GM12878 (cell line): ENCODE measurements at regions not wholly inside any gene's neighbourhood (a gene's known extent, or its start where the extent isn't known, plus 50 kb on each side); places are given as distances from the start of the nearest gene placed in this dataset.

ENCODE experiments used
- ATAC-seq: fragments of 200-7000 bp; cut with Tn5 transposase; 3 replicates; pipeline ENCODE4 v1.9.1; 2020; ENCODE audit warnings: mild to moderate bottlenecking, moderate library complexity
- BruUV-seq: library from RNA; stranded (reverse); fragments of 400-500 nt; replicated peaks from 2 replicates; lab custom pipeline; 2021; lab: Mats Ljungman, UMichigan
- CTCF ChIA-PET: fragments of 300-600 bp; sonication (Branson Sonifier 250); formaldehyde crosslinking; extraction: SDS; loops from one replicate; lab custom pipeline; 2021; ENCODE audit warnings: inconsistent platforms; lab: Yijun Ruan, JAX
- POLR2A ChIA-PET: fragments of 350-600 bp; formaldehyde crosslinking; extraction: SDS; loops from one replicate; lab custom pipeline; 2021; ENCODE audit warnings: inconsistent platforms; lab: Charles Lee
- RAD21 ChIA-PET: fragments of 300-600 bp; sonication (Branson Sonifier 250); formaldehyde crosslinking; loops from one replicate; lab custom pipeline; 2023; ENCODE audit warnings: antibody characterized with exemption; ENCODE audit not compliant: unreplicated experiment; lab: Charles Lee
- SMC1A ChIA-PET: fragments of 300-600 bp; sonication (Branson Sonifier 250); formaldehyde crosslinking; loops from one replicate; lab custom pipeline; 2023; ENCODE audit not compliant: unreplicated experiment, uncharacterized antibody; lab: Charles Lee
- DNase-seq: peaks from one replicate; pipeline ENCODE4 v3.0.0-alpha.2; 2011; ENCODE audit warnings: low read depth, low spot score
- FAIRE-seq: peaks from 3 replicates; lab custom pipeline; 2011; peaks lifted over from hg19 to GRCh38; lab: Jason Lieb, UNC
- H2AFZ ChIP-seq: 2 replicates; pipeline ENCODE4 v1.6.0; 2011; ENCODE audit warnings: low read depth, low read length, control low read depth; ENCODE audit not compliant: control insufficient read depth
- H3K27ac ChIP-seq: 2 replicates; pipeline ENCODE4 v1.5.1; 2011; ENCODE audit warnings: control low read depth; ENCODE audit not compliant: control insufficient read depth, insufficient read depth
- H3K27me3 ChIP-seq, 2 experiments: replicated peaks in 1 of 2; 2 replicates each; pipeline versions ENCODE4 v1.6.0 to v1.6.1; 2011; ENCODE audit warnings: low read length in 1 of 2; ENCODE audit not compliant: control insufficient read depth in 2 of 2, insufficient read depth in 2 of 2
- H3K36me3 ChIP-seq, 2 experiments: 2 replicates each; pipeline ENCODE4 v1.5.1; 2011; ENCODE audit warnings: low read length in 1 of 2; ENCODE audit not compliant: control insufficient read depth in 2 of 2, insufficient read depth in 2 of 2
- H3K4me1 ChIP-seq: 2 replicates; pipeline ENCODE4 v1.6.1; 2011; ENCODE audit warnings: mild to moderate bottlenecking, low read length, moderate library complexity, mixed read lengths; ENCODE audit not compliant: control insufficient read depth, insufficient read depth
- H3K4me2 ChIP-seq: 2 replicates; pipeline ENCODE4 v1.6.0; 2011; ENCODE audit warnings: control low read depth; ENCODE audit not compliant: control insufficient read depth, insufficient read depth
- H3K4me3 ChIP-seq: fragments of 200-600 bp; sonication (generic); 2 replicates; pipeline ENCODE4 v1.5.1; 2016
- H3K79me2 ChIP-seq: 2 replicates; pipeline ENCODE4 v1.6.0; 2011; ENCODE audit warnings: low read length; ENCODE audit not compliant: control insufficient read depth, insufficient read depth
- H3K9ac ChIP-seq: 2 replicates; pipeline ENCODE4 v1.8.0; 2011; ENCODE audit warnings: low read length, control low read depth, mixed read lengths; ENCODE audit not compliant: control insufficient read depth, insufficient read depth
- H3K9me3 ChIP-seq: replicated peaks from 3 replicates; pipeline ENCODE4 v1.5.1; 2011; ENCODE audit warnings: mild to moderate bottlenecking, low read length; ENCODE audit not compliant: control insufficient read depth, insufficient read depth
- H4K20me1 ChIP-seq: 2 replicates; pipeline ENCODE4 v1.6.0; 2011; ENCODE audit not compliant: control insufficient read depth, insufficient read depth
- BCL3 ChIP-seq: IDR thresholded peaks from 2 replicates; pipeline ENCODE4 v1.6.1; 2011; ENCODE audit warnings: borderline replicate concordance, low read depth, mild to moderate bottlenecking, moderate library complexity, low read length; ENCODE audit not compliant: insufficient read depth, poor library complexity, severe bottlenecking
- BHLHE40 ChIP-seq, 2 experiments: fragments of 450-650 bp in 1 of 2; IDR thresholded peaks; 2 replicates each; pipeline ENCODE4 v1.6.1; 2011 to 2017; ENCODE audit warnings: low read depth in 2 of 2, borderline replicate concordance in 1 of 2, improper control_type of control experiment in 1 of 2, low read length in 1 of 2, mild to moderate bottlenecking in 1 of 2
- CHD1 ChIP-seq: IDR thresholded peaks from 2 replicates; pipeline ENCODE4 v1.6.1; 2012; ENCODE audit warnings: low read depth, low read length, improper control_type of control experiment
- CREB1 ChIP-seq: IDR thresholded peaks from 2 replicates; pipeline ENCODE4 v1.6.1; 2012; ENCODE audit warnings: low read depth, mild to moderate bottlenecking, inconsistent platforms
- ETV6 ChIP-seq, 2 experiments: fragments of 450-650 bp in 1 of 2; IDR thresholded peaks in 1 of 2; conservative IDR thresholded peaks in 1 of 2; 2 replicates each; pipeline ENCODE4 v1.6.1; 2014; ENCODE audit warnings: antibody characterized with exemption in 1 of 2, borderline replicate concordance in 1 of 2, low read depth in 1 of 2, mild to moderate bottlenecking in 1 of 2, moderate library complexity in 1 of 2
- IKZF1 ChIP-seq: fragments of 450-650 bp; conservative IDR thresholded peaks from 2 replicates; pipeline ENCODE4 v1.6.1; 2017; ENCODE audit warnings: antibody characterized with exemption, mild to moderate bottlenecking
- LARP7 ChIP-seq: fragments of 450-650 bp; IDR thresholded peaks from 2 replicates; pipeline ENCODE4 v1.6.1; 2017; ENCODE audit warnings: mild to moderate bottlenecking
- NFYB ChIP-seq: IDR thresholded peaks from 2 replicates; pipeline ENCODE4 v1.6.1; 2011; ENCODE audit warnings: low read depth, mild to moderate bottlenecking, low read length, improper control_type of control experiment, moderate library complexity; ENCODE audit not compliant: insufficient read depth
- POU2F2 ChIP-seq: IDR thresholded peaks from 3 replicates; pipeline ENCODE4 v1.6.1; 2011; ENCODE audit warnings: low read depth, mild to moderate bottlenecking, low read length, borderline replicate concordance
- RB1 ChIP-seq: fragments of 450-650 bp; formaldehyde crosslinking; IDR thresholded peaks from 2 replicates; pipeline ENCODE4 v1.6.1; 2017; ENCODE audit warnings: mild to moderate bottlenecking, borderline replicate concordance
- SMC3 ChIP-seq: IDR thresholded peaks from 2 replicates; pipeline ENCODE4 v1.6.1; 2011; ENCODE audit warnings: low read length, improper control_type of control experiment, borderline replicate concordance
- SRF ChIP-seq, 2 experiments: IDR thresholded peaks; 2 replicates each; pipeline ENCODE4 v1.6.1; 2011; ENCODE audit warnings: low read depth in 2 of 2, low read length in 2 of 2, mild to moderate bottlenecking in 1 of 2, moderate library complexity in 1 of 2
- TCF12 ChIP-seq: IDR thresholded peaks from 2 replicates; pipeline ENCODE4 v1.6.1; 2011; ENCODE audit warnings: low read depth, mild to moderate bottlenecking, low read length
- TCF3 ChIP-seq: IDR thresholded peaks from 2 replicates; pipeline ENCODE4 v1.6.1; 2012; ENCODE audit warnings: low read depth, mild to moderate bottlenecking, low read length, borderline replicate concordance; ENCODE audit not compliant: insufficient read depth
- ZBTB11 ChIP-seq: fragments of 450-650 bp; formaldehyde crosslinking; IDR thresholded peaks from 2 replicates; pipeline ENCODE4 v1.5.0; 2022; ENCODE audit warnings: mild to moderate bottlenecking, missing genetic modification characterization
- ZNF274 ChIP-seq: IDR thresholded peaks from one replicate; pipeline ENCODE4 v1.8.0; 2011; ENCODE audit not compliant: insufficient read length, insufficient read depth
- WGBS: methylation state at CpG from one replicate; pipeline ENCODE4 v1.1.6; 2016; ENCODE audit warnings: low lambda C conversion rate; ENCODE audit not compliant: insufficient replicate concordance, insufficient coverage; ENCODE audit errors: missing lambda C conversion rate; 5-methylcytosine and 5-hydroxymethylcytosine counted together
- in situ Hi-C: fragments of 300-500 bp; cut with MboI; formaldehyde crosslinking; loops from 9 replicates; pipeline ENCODE4 v1.14.3; 2018; ENCODE audit warnings: mixed read lengths
- intact Hi-C: fragments of 100-400 bp; cut with micrococcal nuclease; formaldehyde crosslinking; loops from one replicate; pipeline ENCODE4 v1.14.2; 2022; ENCODE audit not compliant: unreplicated experiment
- TF ChIP-seq, protein P1 (sequence below): IDR thresholded peaks from 2 replicates; pipeline ENCODE4 v1.6.1; 2011; ENCODE audit warnings: mild to moderate bottlenecking, low read depth, low read length, moderate library complexity; ENCODE audit not compliant: insufficient replicate concordance

GRCh38 chr2:236719192-236719635, 149.6 kb downstream of the ACKR3 start:
- ChIA-PET CTCF (no interaction called here), SMC1A (no interaction called here), RAD21 (no interaction called here), POLR2A (no interaction called here)
- TF ChIP-seq, protein P1, sequence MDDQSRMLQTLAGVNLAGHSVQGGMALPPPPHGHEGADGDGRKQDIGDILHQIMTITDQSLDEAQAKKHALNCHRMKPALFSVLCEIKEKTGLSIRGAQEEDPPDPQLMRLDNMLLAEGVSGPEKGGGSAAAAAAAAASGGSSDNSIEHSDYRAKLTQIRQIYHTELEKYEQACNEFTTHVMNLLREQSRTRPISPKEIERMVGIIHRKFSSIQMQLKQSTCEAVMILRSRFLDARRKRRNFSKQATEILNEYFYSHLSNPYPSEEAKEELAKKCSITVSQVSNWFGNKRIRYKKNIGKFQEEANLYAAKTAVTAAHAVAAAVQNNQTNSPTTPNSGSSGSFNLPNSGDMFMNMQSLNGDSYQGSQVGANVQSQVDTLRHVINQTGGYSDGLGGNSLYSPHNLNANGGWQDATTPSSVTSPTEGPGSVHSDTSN = no peak
- no peak for TF ChIP-seq ZBTB11 (CRISPR knock-in tag)
- no peak for TF ChIP-seq CREB1
- no peak for TF ChIP-seq BHLHE40 (IDR thresholded peaks at IDR 0.05; ENCODE audit: borderline replicate concordance in 1 of 2, low read depth in 2 of 2, low read length in 1 of 2)
- TF ChIP-seq TCF12 = no peak
- no peak for TF ChIP-seq POU2F2
- TF ChIP-seq TCF3 = no peak
- TF ChIP-seq ETV6 (conservative IDR thresholded peaks at IDR 0.05 in 1 of 2, IDR thresholded peaks at IDR 0.05 in 1 of 2; ENCODE audit: borderline replicate concordance in 1 of 2, low read depth in 1 of 2) = no peak
- TF ChIP-seq CHD1 = no peak
- no peak for TF ChIP-seq RB1
- no peak for TF ChIP-seq NFYB
- no peak for TF ChIP-seq SMC3
- TF ChIP-seq BCL3 = no peak
- no peak for TF ChIP-seq LARP7
- TF ChIP-seq ZNF274 = no peak
- TF ChIP-seq SRF (IDR thresholded peaks at IDR 0.05; ENCODE audit: low read depth in 2 of 2, low read length in 2 of 2) = no peak
- no peak for TF ChIP-seq IKZF1
- 14% methylated on average over 9 of the region's 9 CpGs for WGBS
- no peak overlapping the region for H3K9ac ChIP-seq
- no peak overlapping the region for H2AFZ ChIP-seq
- H3K27ac ChIP-seq = no peak overlapping the region
- no peaks in the 10 kb centered on the region for H3K4me1 ChIP-seq
- no peaks in the 10 kb centered on the region for H3K9me3 ChIP-seq
- no peaks in the 10 kb centered on the region for H3K36me3 ChIP-seq
- no peak for FAIRE-seq
- BruUV-seq = no TSS peak
- intact Hi-C loops = no loop called here
- no peak for DNase-seq
- in situ Hi-C loops = no loop called here
- no peak for ATAC-seq
- no peak overlapping the region for H3K4me3 ChIP-seq
- no peaks in the 10 kb centered on the region for H4K20me1 ChIP-seq
- peaks cover 0 to 2% of the 10 kb centered on the region in 2 experiments; a peak in 1 of 4 replicates for H3K27me3 ChIP-seq
- H3K4me2 ChIP-seq = no peak overlapping the region
- H3K79me2 ChIP-seq = no peaks in the 10 kb centered on the region
